H1 (cell line): ENCODE measurements at regions not wholly inside any gene's neighbourhood (a gene's known extent, or its start where the extent isn't known, plus 50 kb on each side); places are given as distances from the start of the nearest gene placed in this dataset.

Experiments
- CTCF ChIA-PET: fragments of 300-600 bp; sonication (Branson Sonifier 250); formaldehyde crosslinking; loops from one replicate; lab custom pipeline; 2021; ENCODE audit not compliant: partially characterized antibody; lab: Charles Lee
- POLR2A ChIA-PET: fragments of 300-600 bp; sonication (Branson Sonifier 250); formaldehyde crosslinking; loops from one replicate; lab custom pipeline; 2021; ENCODE audit warnings: inconsistent platforms; ENCODE audit not compliant: partially characterized antibody; lab: Charles Lee
- DNase-seq, 2 experiments: peaks; one replicate each; pipeline versions ENCODE4 v3.0.0 to v3.0.0-alpha.2; 2010 to 2022; ENCODE audit warnings: low spot score in 2 of 2, low read depth in 1 of 2, mixed read lengths in 1 of 2
- FAIRE-seq: peaks from 2 replicates; lab custom pipeline; 2011; peaks lifted over from hg19 to GRCh38; lab: Jason Lieb, UNC
- H2AFZ ChIP-seq: 2 replicates; pipeline ENCODE4 v1.8.1; 2012; ENCODE audit warnings: low read length, inconsistent platforms
- H2AK5ac ChIP-seq: 2 replicates; pipeline ENCODE4 v1.6.1; 2013; ENCODE audit warnings: low read depth, low read length
- H2BK120ac ChIP-seq: replicated peaks from 2 replicates; pipeline ENCODE3; 2013; ENCODE audit warnings: low read depth, low read length, inconsistent platforms
- H2BK12ac ChIP-seq: 2 replicates; pipeline ENCODE4 v1.6.1; 2013; ENCODE audit warnings: low read depth, low read length
- H2BK15ac ChIP-seq: 2 replicates; pipeline ENCODE4 v1.6.1; 2013; ENCODE audit warnings: low read length
- H2BK20ac ChIP-seq: 2 replicates; pipeline ENCODE4 v1.6.1; 2013; ENCODE audit warnings: low read length
- H2BK5ac ChIP-seq: 2 replicates; pipeline ENCODE4 v1.6.1; 2013; ENCODE audit warnings: low read depth, low read length
- H3K14ac ChIP-seq: 2 replicates; pipeline ENCODE4 v1.6.1; 2013; ENCODE audit warnings: inconsistent platforms; ENCODE audit not compliant: insufficient read length
- H3K18ac ChIP-seq: 2 replicates; pipeline ENCODE4 v1.6.1; 2013; ENCODE audit warnings: low read length; ENCODE audit errors: extremely low read depth
- H3K23ac ChIP-seq: 2 replicates; pipeline ENCODE4 v1.6.1; 2013; ENCODE audit warnings: inconsistent platforms; ENCODE audit not compliant: insufficient read length
- H3K23me2 ChIP-seq: 2 replicates; pipeline ENCODE4 v1.6.1; 2013; ENCODE audit warnings: low read depth, low read length
- H3K27ac ChIP-seq: 2 replicates; pipeline ENCODE4 v1.6.1; 2011; ENCODE audit warnings: low read depth, low read length, inconsistent platforms
- H3K27me3 ChIP-seq, 4 experiments: replicated peaks in 1 of 4; 1 replicate in 1 of 4; 2 replicates in 3 of 4; pipeline versions ENCODE4 v1.6.1 to v1.8.1; 2011 to 2013; ENCODE audit warnings: low read length in 3 of 4, mild to moderate bottlenecking in 3 of 4, inconsistent platforms in 2 of 4, mixed read lengths in 2 of 4, moderate library complexity in 1 of 4; ENCODE audit not compliant: control insufficient read depth in 3 of 4, insufficient read depth in 3 of 4; ENCODE audit errors: extremely low read depth in 1 of 4
- H3K36me3 ChIP-seq, 4 experiments: 2 replicates each; pipeline versions ENCODE4 v1.6.1 to v1.8.1; 2011 to 2013; ENCODE audit warnings: mild to moderate bottlenecking in 4 of 4, low read length in 3 of 4, moderate library complexity in 2 of 4, control low read depth in 1 of 4, inconsistent platforms in 1 of 4; ENCODE audit not compliant: insufficient read depth in 4 of 4, control insufficient read depth in 2 of 4
- H3K4ac ChIP-seq: replicated peaks from 2 replicates; pipeline ENCODE3; 2013; ENCODE audit warnings: low read length, low read depth, mixed read lengths, inconsistent platforms; ENCODE audit not compliant: insufficient read length
- H3K4me1 ChIP-seq, 4 experiments: replicated peaks in 1 of 4; 1 replicate in 1 of 4; 2 replicates in 3 of 4; pipeline versions ENCODE4 v1.6.1 to v1.8.1; 2011 to 2013; ENCODE audit warnings: low read length in 3 of 4, inconsistent platforms in 2 of 4, mixed read lengths in 1 of 4; ENCODE audit not compliant: insufficient read depth in 4 of 4, control insufficient read depth in 3 of 4
- H3K4me2 ChIP-seq, 2 experiments: 2 replicates each; pipeline versions ENCODE4 v1.6.1 to v1.8.1; 2011 to 2013; ENCODE audit warnings: low read depth in 2 of 2, low read length in 2 of 2, control low read depth in 1 of 2, inconsistent platforms in 1 of 2, mild to moderate bottlenecking in 1 of 2; ENCODE audit not compliant: insufficient read depth in 1 of 2
- H3K4me3 ChIP-seq, 4 experiments: fragments of 200-600, 300-600 bp in 1 of 4; sonication (generic), shearing (Covaris generic), sonication (Bioruptor Twin) in 1 of 4; 2 replicates each; pipeline versions ENCODE4 v1.5.1 to v1.8.1; 2011 to 2016; ENCODE audit warnings: low read length in 4 of 4, low read depth in 3 of 4, control low read depth in 2 of 4, inconsistent platforms in 2 of 4, mild to moderate bottlenecking in 2 of 4, mixed read lengths in 1 of 4, moderate library complexity in 1 of 4; ENCODE audit not compliant: insufficient read depth in 2 of 4; ENCODE audit errors: extremely low read depth in 1 of 4
- H3K56ac ChIP-seq: replicated peaks from 2 replicates; pipeline ENCODE3; 2013; ENCODE audit warnings: low read depth, mild to moderate bottlenecking, mixed read lengths, low read length, inconsistent platforms; ENCODE audit not compliant: insufficient read length
- H3K79me1 ChIP-seq: 2 replicates; pipeline ENCODE4 v1.6.1; 2013; ENCODE audit warnings: low read depth, low read length, control low read depth
- H3K79me2 ChIP-seq, 2 experiments: 2 replicates each; pipeline versions ENCODE4 v1.6.1 to v1.8.1; 2012 to 2013; ENCODE audit warnings: low read length in 2 of 2, mild to moderate bottlenecking in 2 of 2, inconsistent platforms in 1 of 2; ENCODE audit not compliant: insufficient read depth in 2 of 2, control insufficient read depth in 1 of 2
- H3K9ac ChIP-seq, 4 experiments: replicated peaks in 1 of 4; 1 replicate in 1 of 4; 2 replicates in 3 of 4; pipeline versions ENCODE4 v1.6.1 to v1.8.1; 2011 to 2013; ENCODE audit warnings: low read depth in 3 of 4, low read length in 3 of 4, control low read depth in 2 of 4, mild to moderate bottlenecking in 2 of 4, moderate library complexity in 2 of 4, inconsistent platforms in 1 of 4; ENCODE audit errors: extremely low read depth in 1 of 4
- H3K9me3 ChIP-seq, 2 experiments: 2 replicates each; pipeline versions ENCODE4 v1.6.1 to v1.8.1; 2012 to 2013; ENCODE audit warnings: mild to moderate bottlenecking in 2 of 2, moderate library complexity in 2 of 2, control low read depth in 1 of 2, inconsistent platforms in 1 of 2, low read depth in 1 of 2, low read length in 1 of 2, mixed read lengths in 1 of 2; ENCODE audit not compliant: insufficient read depth in 2 of 2
- H4K20me1 ChIP-seq, 2 experiments: replicated peaks in 1 of 2; 2 replicates each; pipeline versions ENCODE3 to v1.8.1; 2011 to 2013; ENCODE audit warnings: inconsistent platforms in 2 of 2, low read length in 2 of 2, mild to moderate bottlenecking in 1 of 2; ENCODE audit not compliant: insufficient read depth in 2 of 2, control insufficient read depth in 1 of 2
- H4K5ac ChIP-seq: 2 replicates; pipeline ENCODE4 v1.6.1; 2013; ENCODE audit warnings: low read length, low read depth, mixed read lengths, inconsistent platforms; ENCODE audit not compliant: insufficient read length
- H4K8ac ChIP-seq: 2 replicates; pipeline ENCODE4 v1.8.0; 2013; ENCODE audit warnings: mild to moderate bottlenecking, moderate library complexity, low read length, inconsistent platforms; ENCODE audit not compliant: insufficient read depth; ENCODE audit errors: extremely low read depth
- H4K91ac ChIP-seq: replicated peaks from 2 replicates; pipeline ENCODE3; 2013; ENCODE audit warnings: low read length, mixed read lengths, inconsistent platforms; ENCODE audit not compliant: insufficient read length
- BRCA1 ChIP-seq: IDR thresholded peaks from 2 replicates; pipeline ENCODE4 v1.6.1; 2012; ENCODE audit warnings: low read depth, low read length, improper control_type of control experiment
- CBX5 ChIP-seq: fragments of 300-800, 300-1000 bp; sonication (generic); IDR thresholded peaks from 2 replicates; pipeline ENCODE4 v1.7.1; 2016; ENCODE audit warnings: antibody characterized with exemption, low read length, low read depth
- CHD2 ChIP-seq: IDR thresholded peaks from 2 replicates; pipeline ENCODE4 v1.6.1; 2012; ENCODE audit warnings: low read length, improper control_type of control experiment
- EGR1 ChIP-seq: IDR thresholded peaks from 2 replicates; pipeline ENCODE4 v1.6.1; 2011; ENCODE audit warnings: low read depth, low read length, borderline replicate concordance
- JUN ChIP-seq: IDR thresholded peaks from 2 replicates; pipeline ENCODE4 v1.6.1; 2011; ENCODE audit warnings: low read depth, mild to moderate bottlenecking, improper control_type of control experiment, low read length
- NANOG ChIP-seq: IDR thresholded peaks from 2 replicates; pipeline ENCODE4 v1.6.1; 2011; ENCODE audit warnings: low read length, low read depth, mild to moderate bottlenecking, inconsistent platforms; ENCODE audit not compliant: insufficient read depth, poor library complexity, severe bottlenecking
- RBBP5 ChIP-seq: IDR thresholded peaks from 2 replicates; pipeline ENCODE4 v1.7.1; 2012; ENCODE audit warnings: low read depth, mild to moderate bottlenecking, inconsistent platforms, low read length, moderate library complexity, borderline replicate concordance
- WGBS, 2 experiments: shearing (Covaris generic) in 1 of 2; methylation state at CpG; one replicate each; pipeline versions ENCODE4 v1.1.6 to v1.1.7; 2013 to 2015; ENCODE audit warnings: low lambda C conversion rate in 2 of 2, mixed read lengths in 2 of 2, inconsistent platforms in 1 of 2, low coverage in 1 of 2, missing lambda C conversion rate in 1 of 2; ENCODE audit not compliant: insufficient replicate concordance in 2 of 2, insufficient coverage in 1 of 2, insufficient read length in 1 of 2; ENCODE audit errors: extremely low coverage in 1 of 2, missing lambda C conversion rate in 1 of 2; 5-methylcytosine and 5-hydroxymethylcytosine counted together

- peaks cover 0 to 1% (median 0%) of the 10 kb centered on the region in 4 experiments; a peak in 1 of 7 replicates for H3K27me3 ChIP-seq
- H3K27ac ChIP-seq, result no peak overlapping the region
- no peak overlapping the region for H3K23ac ChIP-seq
- H3K18ac ChIP-seq, result no peak overlapping the region
- H2BK15ac ChIP-seq, result no peak overlapping the region
- FAIRE-seq (no peak), DNase-seq (no peak)
- H2BK12ac ChIP-seq, result no peak overlapping the region
- peaks cover 0 to 2% (median 0%) of the 10 kb centered on the region in 4 experiments; a peak in 1 of 7 replicates for H3K4me1 ChIP-seq
- H3K14ac ChIP-seq, result no peak overlapping the region
- no peak overlapping the region for H4K5ac ChIP-seq
- no peak overlapping the region for H3K56ac ChIP-seq
- H4K91ac ChIP-seq, result no peak overlapping the region
- no peak overlapping the region for H3K4me3 ChIP-seq
- no peak overlapping the region for H3K4me2 ChIP-seq
- H3K4ac ChIP-seq, result no peak overlapping the region
- ChIA-PET POLR2A (interaction anchor here (0.8 kb wide), 1 partner anchor 308 kb away, joined by 3 read pairs; no protein-coding TSS in a partner anchor), CTCF (interaction anchor here (1.4 kb wide), 1 partner anchor 28 kb away, joined by 3 read pairs; no protein-coding TSS in a partner anchor)
- H3K36me3 ChIP-seq, result no peaks in the 10 kb centered on the region
- H4K8ac ChIP-seq, result no peak overlapping the region
- no peaks in the 10 kb centered on the region; the same call in 1 of the 2 replicates for H3K23me2 ChIP-seq
- H2AFZ ChIP-seq, result no peak overlapping the region
- no peak overlapping the region for H3K9ac ChIP-seq
- no peak overlapping the region for H2AK5ac ChIP-seq
- no peak overlapping the region for H2BK20ac ChIP-seq
- no peaks in the 10 kb centered on the region for H3K79me2 ChIP-seq
- H3K79me1 ChIP-seq, result no peaks in the 10 kb centered on the region
- no peak overlapping the region for H2BK5ac ChIP-seq
- WGBS, 2 experiments, result 82% methylated on average over 12 of the region's 12 CpGs; no CpG with 5 or more reads in 1 of the 2 experiments
- no peak overlapping the region for H2BK120ac ChIP-seq
- H3K9me3 ChIP-seq, result no peaks in the 10 kb centered on the region
- peaks cover 0 to 2% of the 10 kb centered on the region in 2 experiments for H4K20me1 ChIP-seq
- TF ChIP-seq NANOG, result no peak
- TF ChIP-seq BRCA1, result no peak
- no peak for TF ChIP-seq CBX5
- TF ChIP-seq EGR1, result no peak
- no peak for TF ChIP-seq JUN
- no peak for TF ChIP-seq CHD2
- TF ChIP-seq RBBP5, result no peak
These were observed 307.1 kb downstream of the TLE3 start for GRCh38 chr15:69790632-69791031.
